ENCODE measurements at regions not wholly inside any gene's neighbourhood (a gene's known extent, or its start where the extent isn't known, plus 50 kb on each side); places are given as distances from the start of the nearest gene placed in this dataset.
A peak's percentile ranks its signal among the peaks of the same experiment; 100 is the strongest.

GRCh38 chr6:19002976-19003560, 615.9 kb downstream of the RNF144B start:
- H3K27ac ChIP-seq: no peak overlapping the region
- TF ChIP-seq CTCF (IDR thresholded peaks at IDR 0.05) (no peak), ZFX (IDR thresholded peaks at IDR 0.05; ENCODE audit: borderline replicate concordance) (no peak)

GRCh38 chr6:19004176-19004575, 617.0 kb downstream of the RNF144B start:
- TF ChIP-seq CTCF (IDR thresholded peaks at IDR 0.05): no peak
- TF ChIP-seq ZFX (IDR thresholded peaks at IDR 0.05; ENCODE audit: borderline replicate concordance): no peak
- H3K27ac ChIP-seq: no peak overlapping the region

GRCh38 chr6:19009769-19010168, 622.6 kb downstream of the RNF144B start:
- H3K27ac ChIP-seq: no peak overlapping the region
- TF ChIP-seq ZFX (IDR thresholded peaks at IDR 0.05; ENCODE audit: borderline replicate concordance): no peak
- TF ChIP-seq CTCF (IDR thresholded peaks at IDR 0.05): no peak

GRCh38 chr6:19013026-19013705, 626.0 kb downstream of the RNF144B start:
- TF ChIP-seq ZFX (IDR thresholded peaks at IDR 0.05; ENCODE audit: borderline replicate concordance) (no peak), CTCF (IDR thresholded peaks at IDR 0.05) (no peak)
- H3K27ac ChIP-seq: no peak overlapping the region

- TF ChIP-seq ZFX (IDR thresholded peaks at IDR 0.05; ENCODE audit: borderline replicate concordance): no peak
- TF ChIP-seq CTCF (IDR thresholded peaks at IDR 0.05): peak; percentile 74
- no peak overlapping the region for H3K27ac ChIP-seq
These were observed 637.6 kb downstream of the RNF144B start for GRCh38 chr6:19024737-19025136.

GRCh38 chr6:19028201-19028600, 641.1 kb downstream of the RNF144B start:
- no peak overlapping the region for H3K27ac ChIP-seq
- TF ChIP-seq ZFX (IDR thresholded peaks at IDR 0.05; ENCODE audit: borderline replicate concordance) (no peak), CTCF (IDR thresholded peaks at IDR 0.05) (no peak)

GRCh38 chr6:19032591-19033295, 645.6 kb downstream of the RNF144B start:
- no peak for TF ChIP-seq CTCF (IDR thresholded peaks at IDR 0.05)
- TF ChIP-seq ZFX (IDR thresholded peaks at IDR 0.05; ENCODE audit: borderline replicate concordance): no peak

More at GRCh38 chr6:19032591-19033295, 645.6 kb downstream of the RNF144B start:
- no peak overlapping the region for H3K27ac ChIP-seq
